HG02884 (cell line): ENCODE measurements at regions not wholly inside any gene's neighbourhood (a gene's known extent, or its start where the extent isn't known, plus 50 kb on each side); places are given as distances from the start of the nearest gene placed in this dataset.

Experiments used
- ATAC-seq: cut with Tn5 transposase; IDR thresholded peaks from one replicate; pipeline ENCODE4 v1.9.1; 2021; ENCODE audit warnings: mild to moderate bottlenecking, moderate library complexity; ENCODE audit not compliant: unreplicated experiment

DNA sequence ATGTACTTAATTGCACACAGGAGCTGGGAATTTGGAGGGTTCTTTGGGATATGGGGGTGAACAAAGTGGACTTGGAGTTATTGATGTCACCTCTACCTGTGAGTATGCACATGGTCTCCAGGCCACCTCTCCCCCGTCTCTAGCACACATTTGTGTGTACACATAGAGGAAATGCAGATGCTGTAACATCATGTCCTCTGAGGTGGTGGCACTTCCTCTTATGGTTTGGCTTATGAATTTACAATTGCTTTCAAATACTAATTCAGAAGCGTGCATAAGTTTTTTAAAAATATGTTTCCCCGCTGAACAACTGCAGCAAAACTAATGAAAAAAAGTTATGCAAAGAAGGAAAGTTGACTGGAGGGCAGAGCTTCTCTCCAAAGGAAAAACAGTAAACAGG, 152.0 kb upstream of the TENM4 start:
- ATAC-seq = no peak

DNA sequence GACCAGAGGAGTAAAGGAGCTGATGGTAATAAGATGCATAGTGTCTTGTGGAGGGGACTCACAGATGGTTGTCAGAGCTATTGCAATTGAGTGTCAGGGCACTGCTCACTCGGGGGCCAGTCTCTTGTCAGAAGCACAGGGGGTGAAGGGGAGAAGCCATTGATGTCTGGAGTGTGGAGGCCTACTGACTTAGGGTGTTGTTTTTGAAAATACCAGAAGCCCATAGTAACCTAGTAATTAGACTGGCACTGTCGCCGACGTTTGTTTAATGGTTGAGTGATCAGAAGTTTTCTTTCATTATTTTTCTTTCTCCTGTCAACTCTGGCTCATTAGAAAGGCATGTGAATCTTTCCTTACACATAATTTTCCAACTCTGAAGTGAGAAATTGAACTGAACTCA, 151.6 kb upstream of the TENM4 start:
- ATAC-seq = no peak

DNA sequence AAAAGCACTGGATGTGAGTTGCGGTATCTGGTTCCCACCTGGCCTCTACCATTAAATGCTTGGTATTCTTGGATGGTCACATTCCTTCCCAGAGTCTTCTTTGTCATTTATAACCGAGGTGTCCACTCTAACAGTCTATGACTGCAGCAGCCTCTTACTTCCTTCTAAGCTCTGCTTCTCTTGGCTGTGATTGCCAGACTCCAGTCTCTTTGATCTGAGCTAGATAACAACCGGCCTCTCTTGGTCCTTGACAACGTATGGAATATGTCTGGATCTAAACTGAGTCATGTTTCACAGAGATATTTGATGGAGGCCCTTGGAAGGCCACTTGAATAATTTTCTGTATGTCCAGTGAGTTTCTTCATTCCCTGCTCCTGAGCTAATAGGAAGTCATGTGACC, 141.6 kb upstream of the TENM4 start:
- ATAC-seq = no peak

DNA sequence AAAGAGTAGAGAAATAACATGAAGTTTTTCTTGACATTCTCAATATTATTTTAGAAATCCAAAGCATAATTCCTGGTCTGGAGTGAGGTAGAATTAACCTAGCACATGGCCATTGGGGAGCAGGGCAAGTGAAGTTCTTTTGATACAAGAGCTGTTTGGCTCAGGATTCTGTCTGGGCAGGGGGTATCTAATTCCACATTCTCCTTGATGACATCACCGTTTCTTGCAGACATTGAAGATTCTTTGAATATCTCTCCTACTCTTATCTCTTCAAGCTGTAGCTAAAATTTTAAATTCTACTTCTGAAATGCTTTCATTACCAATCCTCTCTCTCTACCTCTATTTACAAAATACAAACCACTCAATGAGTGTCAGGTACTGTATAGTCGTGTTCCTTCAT, 138.2 kb upstream of the TENM4 start:
- ATAC-seq = no peak

DNA sequence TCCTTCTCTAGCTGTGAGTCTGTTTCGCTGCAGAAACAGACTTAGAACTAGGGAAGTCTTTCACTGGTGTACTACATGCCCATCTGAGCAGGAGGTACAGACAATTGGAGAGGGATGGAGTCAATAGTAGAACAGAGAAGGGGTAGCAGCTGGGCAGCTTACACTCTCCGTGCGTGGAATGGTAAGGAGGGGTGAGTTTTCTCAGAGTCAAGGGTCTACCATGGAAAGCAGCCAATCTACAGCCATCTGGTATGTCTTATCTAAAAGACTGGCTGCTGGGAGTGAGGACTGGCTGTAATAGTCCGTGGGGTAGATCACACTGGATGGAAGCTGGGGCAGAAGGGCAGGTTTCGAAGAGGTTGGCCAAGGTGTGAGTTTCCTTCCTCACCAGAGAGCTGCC, 137.3 kb upstream of the TENM4 start:
- ATAC-seq = no peak

- ATAC-seq = no peak
Observed at GRCh38 chr11:79575701-79576100, 134.9 kb upstream of the TENM4 start.

DNA sequence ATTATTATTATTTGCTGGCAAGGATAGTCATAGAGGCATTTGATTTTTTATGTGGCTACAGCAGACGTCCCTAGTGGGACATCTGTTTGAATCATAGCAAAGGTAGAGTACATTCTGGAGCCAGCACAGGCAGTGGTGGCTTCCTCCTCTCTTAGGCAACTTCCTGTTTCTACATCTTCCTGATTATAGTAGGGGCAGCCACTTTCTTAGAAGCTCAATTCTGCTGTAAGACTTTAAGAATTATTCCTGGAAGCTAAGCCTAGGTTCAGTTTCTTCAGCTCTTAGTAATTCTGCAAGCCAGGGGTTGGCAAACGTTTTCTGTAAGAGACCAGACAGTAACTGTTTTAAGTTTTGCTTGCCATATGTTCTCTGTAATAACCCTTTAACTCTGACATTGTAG, 129.3 kb upstream of the TENM4 start:
- no peak for ATAC-seq

GRCh38 chr11:79564288-79564925, 123.6 kb upstream of the TENM4 start:
- no peak for ATAC-seq

DNA sequence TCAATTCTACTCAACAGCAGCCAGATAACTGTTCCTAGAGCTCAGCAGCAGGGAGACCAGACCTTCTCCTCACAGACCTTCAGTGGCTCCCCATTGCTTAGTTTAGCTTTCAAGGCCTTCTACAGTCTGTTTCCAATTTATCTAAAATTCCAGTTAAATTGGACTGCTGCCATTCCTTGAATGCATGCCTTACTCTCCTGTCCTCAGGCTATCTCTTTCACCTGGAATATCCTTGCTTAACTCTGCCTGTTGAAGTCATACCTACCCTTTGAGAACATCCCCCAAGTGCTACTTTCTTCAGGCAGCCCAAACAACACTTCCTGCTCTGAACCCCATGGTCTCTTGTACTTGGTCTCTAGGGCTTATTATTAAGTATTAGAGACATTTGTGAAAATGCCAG, 120.7 kb upstream of the TENM4 start:
- ATAC-seq = no peak

DNA sequence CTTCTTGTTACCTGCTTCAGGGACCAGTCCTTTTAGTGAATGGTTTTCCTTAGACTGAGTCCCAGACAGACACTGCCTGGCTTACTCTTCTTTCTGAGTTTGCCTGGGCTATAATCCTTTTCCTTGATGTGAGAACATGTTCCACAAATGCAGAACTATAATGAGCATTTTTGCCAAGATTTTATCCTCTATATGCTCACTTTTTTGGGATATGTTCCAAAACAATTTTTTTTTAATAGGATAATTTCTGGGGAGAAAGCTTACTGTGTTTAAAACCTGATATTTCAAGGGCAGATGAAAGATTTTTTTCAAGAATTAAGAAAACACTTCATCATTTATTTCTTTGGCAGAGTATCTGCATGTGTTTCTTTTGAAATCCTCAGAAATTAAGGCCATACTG, 110.0 kb upstream of the TENM4 start:
- no peak for ATAC-seq

DNA sequence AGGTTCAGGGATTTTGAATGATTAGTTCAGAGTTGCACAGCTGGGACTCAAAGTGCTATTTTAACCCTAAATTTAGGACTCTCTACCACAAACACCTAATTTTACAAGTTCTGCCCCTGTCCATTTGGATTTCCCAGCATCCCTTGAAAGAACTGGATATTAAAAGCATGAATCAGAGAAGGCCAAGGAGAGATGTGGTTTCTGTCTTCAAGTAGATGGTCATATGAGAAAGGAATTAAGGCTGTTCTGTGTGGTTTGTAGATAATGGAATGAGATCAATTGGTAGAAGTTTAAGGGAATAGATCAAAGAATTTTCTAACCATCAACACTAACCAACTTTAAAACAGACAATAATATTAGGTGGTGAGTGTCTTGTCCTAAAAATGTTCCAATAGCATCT, 106.4 kb upstream of the TENM4 start:
- no peak for ATAC-seq

GRCh38 chr11:79546351-79546750, 105.5 kb upstream of the TENM4 start:
- ATAC-seq = no peak

- no peak for ATAC-seq
Observed at GRCh38 chr11:79544361-79544760, 103.5 kb upstream of the TENM4 start.

- no peak for ATAC-seq
Observed at GRCh38 chr11:79543101-79543500, 102.3 kb upstream of the TENM4 start.

DNA sequence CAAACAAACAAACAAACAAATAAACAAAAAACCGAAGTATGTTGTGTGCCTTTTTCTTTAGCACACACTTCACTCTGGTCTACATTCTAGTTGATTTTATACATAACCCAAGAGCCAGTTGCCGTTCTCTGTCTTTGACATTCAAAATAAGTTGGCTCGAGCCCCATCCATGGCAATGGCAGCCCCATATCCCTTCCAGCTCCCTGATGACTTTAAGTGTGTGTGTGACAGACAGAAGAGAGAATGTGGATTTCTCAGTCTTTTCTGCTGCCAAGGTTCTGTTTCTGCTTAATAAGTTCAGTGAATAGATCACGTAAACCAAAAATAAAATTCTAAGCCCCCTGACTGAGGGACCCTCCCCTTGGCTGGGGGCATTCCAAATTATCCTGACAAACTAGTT, 100.6 kb upstream of the TENM4 start:
- no peak for ATAC-seq

- no peak for ATAC-seq
Observed at GRCh38 chr11:79538775-79539174, 97.9 kb upstream of the TENM4 start.

DNA sequence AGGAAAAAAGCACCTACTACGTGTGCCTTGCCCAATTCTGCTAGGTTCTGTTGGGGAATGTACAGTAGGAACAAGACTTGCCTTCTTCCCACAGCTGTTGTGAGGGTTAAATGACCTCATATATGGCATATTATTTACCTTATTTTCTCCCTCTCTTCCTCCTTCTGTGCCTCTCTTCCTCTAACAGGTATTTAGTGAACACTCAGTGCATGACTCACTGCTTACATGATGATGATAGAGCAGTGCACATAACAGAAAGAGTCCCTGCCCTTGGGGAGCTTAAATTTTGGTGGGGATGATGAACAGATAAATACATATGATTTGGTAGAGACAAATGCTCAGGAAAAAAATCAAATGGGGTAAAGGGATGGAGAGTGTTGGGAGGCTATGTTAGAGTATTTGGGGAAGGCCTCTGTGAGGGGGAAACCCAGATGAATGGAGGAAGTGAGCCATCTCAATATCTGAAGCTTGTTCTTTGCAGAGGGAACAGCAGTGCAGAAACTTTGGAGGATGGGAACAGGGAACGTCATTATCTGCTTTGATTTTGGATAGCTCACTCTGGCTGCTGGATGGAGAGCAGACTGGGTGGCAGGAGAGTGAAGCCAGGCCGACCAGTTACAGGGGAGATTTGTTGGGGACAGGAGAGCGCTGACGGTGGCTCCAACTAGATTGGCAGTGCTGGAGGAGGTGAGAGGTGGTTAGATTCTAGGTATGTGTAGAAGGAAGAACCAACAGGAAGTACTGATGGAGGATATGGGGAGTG, 95.5 kb upstream of the TENM4 start:
- no peak for ATAC-seq

DNA sequence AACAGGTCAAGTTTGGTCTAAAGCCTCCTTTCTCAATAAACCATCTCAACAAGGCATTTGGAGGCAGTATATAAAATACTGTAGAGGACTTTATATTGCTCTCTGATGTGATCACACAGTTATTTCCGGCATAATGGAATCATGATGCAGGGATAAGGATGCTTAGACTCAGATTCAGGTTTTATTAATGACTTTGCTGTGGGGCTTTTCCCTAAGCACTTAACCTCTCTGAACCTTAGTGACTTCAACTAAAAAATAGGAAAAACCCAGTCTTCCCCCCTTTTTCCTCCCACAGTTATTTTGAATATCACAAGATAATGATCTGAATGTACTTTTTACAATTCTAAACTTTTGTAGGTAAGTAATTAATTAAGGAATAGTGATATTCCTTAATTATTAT, 94.8 kb upstream of the TENM4 start:
- ATAC-seq = no peak

DNA sequence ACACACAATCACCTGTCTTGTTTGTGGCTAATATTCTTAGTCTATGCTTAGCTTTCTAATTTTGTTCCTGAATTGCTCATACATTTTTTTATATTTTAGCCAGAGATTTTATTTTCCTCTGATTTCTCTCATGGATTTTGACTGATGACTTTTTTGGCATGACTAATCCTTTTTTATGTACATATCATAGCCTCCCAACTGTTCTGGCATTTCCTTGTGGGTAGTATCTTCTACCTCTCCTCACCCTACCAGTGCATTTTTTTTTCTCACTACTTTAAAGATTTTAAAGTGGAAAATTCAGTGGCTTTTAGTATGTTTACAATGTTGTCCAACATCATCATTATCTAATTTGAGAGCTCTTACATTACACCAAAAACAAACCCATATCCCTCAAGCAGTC, 84.4 kb upstream of the TENM4 start:
- ATAC-seq = no peak

GRCh38 chr11:79522626-79523025, 81.8 kb upstream of the TENM4 start:
- no peak for ATAC-seq

DNA sequence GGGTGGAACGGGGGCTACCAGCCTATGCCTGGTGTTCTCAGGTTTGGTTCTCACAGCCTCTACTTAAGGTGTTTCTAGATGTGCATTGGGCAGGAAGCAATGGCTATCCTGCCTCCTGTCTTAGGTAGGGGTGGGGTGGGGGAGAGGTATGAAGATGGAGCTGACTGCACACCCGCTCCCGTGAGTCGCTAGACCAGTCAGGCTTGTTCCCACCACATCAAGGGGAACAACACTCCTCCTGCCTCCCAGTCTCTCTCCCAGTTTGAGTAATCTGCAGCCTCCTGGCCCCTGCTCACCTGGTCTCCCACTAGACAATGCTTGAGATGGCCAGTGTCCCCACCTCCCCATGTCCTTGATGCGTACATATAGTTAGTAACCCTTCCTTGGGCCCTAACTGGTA, 79.3 kb upstream of the TENM4 start:
- ATAC-seq = no peak

DNA sequence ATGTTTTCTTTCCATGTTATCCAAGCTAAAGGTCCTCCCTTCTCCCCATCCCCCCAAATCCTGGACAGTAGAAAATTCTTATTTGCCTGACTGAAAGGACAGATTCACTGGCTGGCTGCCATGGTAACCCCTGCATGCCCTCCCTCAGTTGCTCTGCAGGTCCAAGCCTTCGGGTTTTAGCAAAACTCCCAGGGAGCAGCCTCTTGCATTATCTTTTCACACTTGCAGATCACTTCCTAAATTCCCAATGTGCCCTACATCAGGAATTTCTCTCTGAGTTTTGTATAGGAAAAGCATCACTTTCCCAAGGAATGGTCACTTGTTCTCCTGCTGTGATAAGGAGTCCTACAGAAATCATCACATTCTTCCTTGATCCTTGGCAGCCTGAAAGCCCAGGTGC, 75.0 kb upstream of the TENM4 start:
- no peak for ATAC-seq

DNA sequence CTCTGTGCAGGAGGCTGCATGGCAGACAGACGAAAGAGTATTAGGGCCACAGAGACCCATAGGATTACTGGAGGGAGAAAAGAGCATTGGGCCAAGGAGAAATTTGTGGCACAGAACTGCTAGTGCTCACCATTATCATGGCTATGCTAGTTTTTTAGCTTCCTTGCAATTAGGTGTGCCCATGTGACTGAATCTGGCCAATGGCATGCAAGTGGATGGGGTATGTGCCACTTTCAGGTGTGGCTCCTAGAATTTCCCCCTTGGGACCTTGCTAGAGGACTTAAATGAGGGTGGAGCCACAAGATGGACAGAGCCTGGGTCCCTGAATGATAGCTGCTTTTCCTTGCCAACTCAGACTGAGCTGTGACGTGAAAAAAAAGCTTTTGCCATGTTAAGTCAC, 73.9 kb upstream of the TENM4 start:
- no peak for ATAC-seq
